ENCODE measurements at regions not wholly inside any gene's neighbourhood (a gene's known extent, or its start where the extent isn't known, plus 50 kb on each side); places are given as distances from the start of the nearest gene placed in this dataset.

DNA sequence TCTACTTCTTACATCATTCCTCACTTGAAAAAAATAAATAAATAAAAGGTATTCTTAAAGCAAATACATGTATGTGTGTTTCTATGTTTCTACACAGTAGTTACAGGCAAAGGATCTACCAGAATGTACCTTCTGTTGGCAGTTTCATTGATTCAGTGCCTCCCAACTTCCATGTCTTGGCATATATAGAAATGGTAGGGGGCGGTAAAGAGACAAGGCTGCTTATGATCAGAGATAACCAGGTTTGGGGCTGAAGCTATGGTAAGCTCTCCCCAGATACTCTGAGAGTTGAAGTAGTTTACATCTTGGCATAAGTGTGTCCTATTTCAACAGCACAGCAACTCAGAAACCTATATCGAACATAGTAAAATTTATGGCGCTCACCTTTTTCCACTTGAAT lies 1075.4 kb upstream of the C9orf72 start:
- Histone ChIP-seq H2AFZ (ENCODE audit: control insufficient read depth, low read length) (no peak overlapping the region), H3K9me3 (ENCODE audit: control insufficient read depth, low read depth, low read length) (no peaks in the 10 kb centered on the region), H3K4me3 (ENCODE audit: control insufficient read depth in 2 of 3, extremely low read depth in 1 of 3, insufficient read depth in 2 of 3, low read depth in 1 of 3, low read length in 3 of 3) (no peak overlapping the region), H3K4me2 (ENCODE audit: control insufficient read depth, extremely low read depth, insufficient read depth, low read depth, low read length) (no peak overlapping the region), H3K79me2 (ENCODE audit: control insufficient read depth, insufficient read depth, low read length) (no peaks in the 10 kb centered on the region), H3K27me3 (ENCODE audit: control insufficient read depth, extremely low read depth, insufficient read depth, low read length) (no peaks in the 10 kb centered on the region), H3K9me1 (ENCODE audit: control insufficient read depth, extremely low read depth, insufficient read depth, low read length) (no peaks in the 10 kb centered on the region), H3K9ac (ENCODE audit: control insufficient read depth, extremely low read depth, insufficient read depth, low read length) (no peak overlapping the region), H3K36me3 (ENCODE audit: control insufficient read depth in 2 of 2, extremely low read depth in 1 of 2, insufficient read depth in 2 of 2, low read length in 2 of 2) (no peaks in the 10 kb centered on the region), H4K20me1 (ENCODE audit: control insufficient read depth, extremely low read depth, insufficient read depth, low read length) (no peaks in the 10 kb centered on the region), H3K4me1 (ENCODE audit: control insufficient read depth, extremely low read depth, insufficient read depth, low read length) (no peaks in the 10 kb centered on the region), H3K27ac (ENCODE audit: control insufficient read depth, insufficient read depth, low read length) (no peak overlapping the region)
- FAIRE-seq = no peak
- TF ChIP-seq, protein P1, sequence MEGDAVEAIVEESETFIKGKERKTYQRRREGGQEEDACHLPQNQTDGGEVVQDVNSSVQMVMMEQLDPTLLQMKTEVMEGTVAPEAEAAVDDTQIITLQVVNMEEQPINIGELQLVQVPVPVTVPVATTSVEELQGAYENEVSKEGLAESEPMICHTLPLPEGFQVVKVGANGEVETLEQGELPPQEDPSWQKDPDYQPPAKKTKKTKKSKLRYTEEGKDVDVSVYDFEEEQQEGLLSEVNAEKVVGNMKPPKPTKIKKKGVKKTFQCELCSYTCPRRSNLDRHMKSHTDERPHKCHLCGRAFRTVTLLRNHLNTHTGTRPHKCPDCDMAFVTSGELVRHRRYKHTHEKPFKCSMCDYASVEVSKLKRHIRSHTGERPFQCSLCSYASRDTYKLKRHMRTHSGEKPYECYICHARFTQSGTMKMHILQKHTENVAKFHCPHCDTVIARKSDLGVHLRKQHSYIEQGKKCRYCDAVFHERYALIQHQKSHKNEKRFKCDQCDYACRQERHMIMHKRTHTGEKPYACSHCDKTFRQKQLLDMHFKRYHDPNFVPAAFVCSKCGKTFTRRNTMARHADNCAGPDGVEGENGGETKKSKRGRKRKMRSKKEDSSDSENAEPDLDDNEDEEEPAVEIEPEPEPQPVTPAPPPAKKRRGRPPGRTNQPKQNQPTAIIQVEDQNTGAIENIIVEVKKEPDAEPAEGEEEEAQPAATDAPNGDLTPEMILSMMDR (optimal IDR thresholded peaks at IDR 0.05 in 1 of 3, IDR thresholded peaks at IDR 0.05 in 1 of 3, conservative IDR thresholded peaks at IDR 0.05 in 1 of 3; ENCODE audit: extremely low read depth in 1 of 3, insufficient read depth in 2 of 3, low read length in 3 of 3) = peak; percentile 9 to 44 (median 34)
- TF ChIP-seq EZH2 (IDR thresholded peaks at IDR 0.05; ENCODE audit: low read length) = no peak
- DNase-seq (ENCODE audit: low read depth, low spot score) = no peak
- dilution Hi-C loops (cut with MboI; ENCODE audit: extremely low pct_ligation_motif_present, low sequenced_read_pairs) = no loop called here

DNA sequence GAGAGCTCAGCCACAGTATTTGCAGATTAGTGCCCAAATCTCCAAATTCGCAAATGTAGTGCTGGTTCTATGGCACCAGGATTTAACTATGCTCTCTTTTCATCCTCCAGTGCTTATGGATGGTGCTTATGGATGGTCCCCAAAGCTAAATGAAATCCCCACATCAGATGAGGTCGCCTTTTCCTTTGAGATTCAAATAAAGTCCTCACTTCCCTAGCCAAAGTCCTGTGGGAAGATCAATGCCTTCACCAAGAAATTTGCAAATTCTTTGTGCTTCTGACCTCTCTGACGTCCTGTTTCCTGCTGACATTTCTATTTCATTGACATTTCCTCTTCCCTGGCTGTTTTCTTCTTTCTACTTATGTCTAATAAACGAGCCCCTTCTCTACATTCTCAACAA lies 1077.0 kb upstream of the C9orf72 start:
- no peaks in the 10 kb centered on the region for H3K9me1 ChIP-seq (ENCODE audit: control insufficient read depth, extremely low read depth, insufficient read depth, low read length)
- no peak for FAIRE-seq
- dilution Hi-C loops (cut with MboI; ENCODE audit: extremely low pct_ligation_motif_present, low sequenced_read_pairs) = no loop called here

More for the DNA sequence above, 1077.0 kb upstream of the C9orf72 start:
- Histone ChIP-seq H3K36me3 (ENCODE audit: control insufficient read depth in 2 of 2, extremely low read depth in 1 of 2, insufficient read depth in 2 of 2, low read length in 2 of 2) (no peaks in the 10 kb centered on the region), H3K4me2 (ENCODE audit: control insufficient read depth, extremely low read depth, insufficient read depth, low read depth, low read length) (no peak overlapping the region), H4K20me1 (ENCODE audit: control insufficient read depth, extremely low read depth, insufficient read depth, low read length) (no peaks in the 10 kb centered on the region), H3K4me3 (ENCODE audit: control insufficient read depth in 2 of 3, extremely low read depth in 1 of 3, insufficient read depth in 2 of 3, low read depth in 1 of 3, low read length in 3 of 3) (no peak overlapping the region), H3K9ac (ENCODE audit: control insufficient read depth, extremely low read depth, insufficient read depth, low read length) (no peak overlapping the region), H3K27ac (ENCODE audit: control insufficient read depth, insufficient read depth, low read length) (no peak overlapping the region), H3K27me3 (ENCODE audit: control insufficient read depth, extremely low read depth, insufficient read depth, low read length) (no peaks in the 10 kb centered on the region), H3K9me3 (ENCODE audit: control insufficient read depth, low read depth, low read length) (no peaks in the 10 kb centered on the region), H3K79me2 (ENCODE audit: control insufficient read depth, insufficient read depth, low read length) (no peaks in the 10 kb centered on the region), H2AFZ (ENCODE audit: control insufficient read depth, low read length) (no peak overlapping the region), H3K4me1 (ENCODE audit: control insufficient read depth, extremely low read depth, insufficient read depth, low read length) (no peaks in the 10 kb centered on the region)
- TF ChIP-seq, protein P1 (optimal IDR thresholded peaks at IDR 0.05 in 1 of 3, IDR thresholded peaks at IDR 0.05 in 1 of 3, conservative IDR thresholded peaks at IDR 0.05 in 1 of 3; ENCODE audit: extremely low read depth in 1 of 3, insufficient read depth in 2 of 3, low read length in 3 of 3) = no peak
- no peak for TF ChIP-seq EZH2 (IDR thresholded peaks at IDR 0.05; ENCODE audit: low read length)
- no peak for DNase-seq (ENCODE audit: low read depth, low spot score)

All from keratinocyte (primary cell).